ENCODE measurements at regions not wholly inside any gene's neighbourhood (a gene's known extent, or its start where the extent isn't known, plus 50 kb on each side); places are given as distances from the start of the nearest gene placed in this dataset.

DNA sequence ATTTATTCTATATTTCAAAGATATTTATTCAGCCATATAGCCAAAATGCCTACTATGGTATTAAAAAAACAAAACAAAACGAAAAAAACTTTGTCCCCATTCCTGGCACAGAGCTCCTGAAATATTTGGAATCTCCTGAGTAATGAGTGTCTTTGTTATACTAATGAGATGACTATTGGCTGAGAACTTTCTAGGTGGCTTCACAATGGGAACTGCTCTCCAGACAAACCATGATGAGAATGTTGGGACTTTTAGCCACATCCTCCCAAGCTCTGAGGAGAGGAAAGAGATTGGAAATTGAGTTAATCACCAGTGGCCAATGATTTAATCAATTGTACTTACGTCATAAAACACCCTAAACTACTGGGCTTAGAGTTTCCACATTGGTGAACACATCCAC is 631.8 kb upstream of the SETBP1 start:
- TF ChIP-seq, protein P1, sequence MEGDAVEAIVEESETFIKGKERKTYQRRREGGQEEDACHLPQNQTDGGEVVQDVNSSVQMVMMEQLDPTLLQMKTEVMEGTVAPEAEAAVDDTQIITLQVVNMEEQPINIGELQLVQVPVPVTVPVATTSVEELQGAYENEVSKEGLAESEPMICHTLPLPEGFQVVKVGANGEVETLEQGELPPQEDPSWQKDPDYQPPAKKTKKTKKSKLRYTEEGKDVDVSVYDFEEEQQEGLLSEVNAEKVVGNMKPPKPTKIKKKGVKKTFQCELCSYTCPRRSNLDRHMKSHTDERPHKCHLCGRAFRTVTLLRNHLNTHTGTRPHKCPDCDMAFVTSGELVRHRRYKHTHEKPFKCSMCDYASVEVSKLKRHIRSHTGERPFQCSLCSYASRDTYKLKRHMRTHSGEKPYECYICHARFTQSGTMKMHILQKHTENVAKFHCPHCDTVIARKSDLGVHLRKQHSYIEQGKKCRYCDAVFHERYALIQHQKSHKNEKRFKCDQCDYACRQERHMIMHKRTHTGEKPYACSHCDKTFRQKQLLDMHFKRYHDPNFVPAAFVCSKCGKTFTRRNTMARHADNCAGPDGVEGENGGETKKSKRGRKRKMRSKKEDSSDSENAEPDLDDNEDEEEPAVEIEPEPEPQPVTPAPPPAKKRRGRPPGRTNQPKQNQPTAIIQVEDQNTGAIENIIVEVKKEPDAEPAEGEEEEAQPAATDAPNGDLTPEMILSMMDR (conservative IDR thresholded peaks at IDR 0.05 in 1 of 2, IDR thresholded peaks at IDR 0.05 in 1 of 2; ENCODE audit: extremely low read depth in 1 of 2, insufficient read depth in 1 of 2, low read depth in 1 of 2, low read length in 2 of 2): no peak
- TF ChIP-seq EZH2 (IDR thresholded peaks at IDR 0.05; ENCODE audit: borderline replicate concordance, low read length): no peak

All from mammary epithelial cell (primary cell).